UCSD-AML1 (cell line): ENCODE measurements at regions not wholly inside any gene's neighbourhood (a gene's known extent, or its start where the extent isn't known, plus 50 kb on each side); places are given as distances from the start of the nearest gene placed in this dataset.

Experiments
- DNase-seq: peaks from one replicate; lab custom pipeline; 2025; ENCODE audit not compliant: unreplicated experiment; lab: John Stamatoyannopoulos, UW

- DNase-seq, result no peak
These were observed 137.6 kb downstream of the GOLIM4 start for GRCh38 chr3:167958141-167958540.

- DNase-seq, result no peak
These were observed 142.8 kb downstream of the GOLIM4 start for GRCh38 chr3:167952969-167953368.

GRCh38 chr3:167950212-167950611, 145.5 kb downstream of the GOLIM4 start:
- no peak for DNase-seq

- peak; percentile 79 for DNase-seq
These were observed 154.3 kb downstream of the GOLIM4 start for GRCh38 chr3:167941234-167941995.

- no peak for DNase-seq
These were observed 155.5 kb downstream of the GOLIM4 start for GRCh38 chr3:167940241-167940640.

GRCh38 chr3:167938516-167938915, 157.2 kb downstream of the GOLIM4 start:
- DNase-seq, result no peak

GRCh38 chr3:167936019-167936418, 159.7 kb downstream of the GOLIM4 start:
- DNase-seq, result no peak

- no peak for DNase-seq
These were observed 165.3 kb downstream of the GOLIM4 start for GRCh38 chr3:167930453-167930852.

GRCh38 chr3:167929968-167930367, 165.8 kb downstream of the GOLIM4 start:
- DNase-seq, result peak; percentile 10

GRCh38 chr3:167928381-167928780, 167.3 kb downstream of the GOLIM4 start:
- no peak for DNase-seq

GRCh38 chr3:167920747-167921146, 175.0 kb downstream of the GOLIM4 start:
- DNase-seq, result no peak

GRCh38 chr3:167919590-167919989, 176.1 kb downstream of the GOLIM4 start:
- no peak for DNase-seq

- DNase-seq, result no peak
These were observed 177.0 kb downstream of the GOLIM4 start for GRCh38 chr3:167918686-167919085.

- no peak for DNase-seq
These were observed 177.6 kb downstream of the GOLIM4 start for GRCh38 chr3:167918008-167918596.

- no peak for DNase-seq
These were observed 177.8 kb downstream of the SERPINI1 start for GRCh38 chr3:167913219-167913835.

GRCh38 chr3:167909952-167910351, 174.4 kb downstream of the SERPINI1 start:
- no peak for DNase-seq

- no peak for DNase-seq
These were observed 174.0 kb downstream of the SERPINI1 start for GRCh38 chr3:167909504-167909896.

- DNase-seq, result no peak
These were observed 173.4 kb downstream of the SERPINI1 start for GRCh38 chr3:167908746-167909503.

GRCh38 chr3:167908221-167908620, 172.7 kb downstream of the SERPINI1 start:
- DNase-seq, result no peak

GRCh38 chr3:167901138-167901537, 165.6 kb downstream of the SERPINI1 start:
- DNase-seq, result no peak

- no peak for DNase-seq
These were observed 163.6 kb downstream of the SERPINI1 start for GRCh38 chr3:167899093-167899492.

GRCh38 chr3:167898091-167898490, 162.6 kb downstream of the SERPINI1 start:
- no peak for DNase-seq
